ENCODE measurements at regions not wholly inside any gene's neighbourhood (a gene's known extent, or its start where the extent isn't known, plus 50 kb on each side); places are given as distances from the start of the nearest gene placed in this dataset.

DNA sequence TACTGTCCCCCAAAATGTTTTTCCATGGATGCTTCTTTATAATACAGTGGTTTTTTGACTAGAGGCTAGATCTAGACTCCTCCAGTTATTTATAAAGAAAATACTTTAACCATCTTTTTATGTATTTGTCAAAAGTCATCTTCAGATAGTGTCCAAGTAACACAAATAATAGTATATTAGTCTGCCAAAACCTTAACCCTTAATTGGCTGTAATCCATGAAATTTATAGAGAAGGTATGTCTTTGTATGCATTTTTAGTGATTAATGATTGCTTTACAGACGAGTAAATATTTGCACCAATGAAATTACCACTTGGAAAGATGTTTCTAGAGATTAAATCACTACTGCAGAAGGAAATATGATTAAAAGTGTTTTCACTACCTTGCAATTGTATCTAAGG, 451.8 kb upstream of the NRXN1 start:
- TF ChIP-seq, protein P1, sequence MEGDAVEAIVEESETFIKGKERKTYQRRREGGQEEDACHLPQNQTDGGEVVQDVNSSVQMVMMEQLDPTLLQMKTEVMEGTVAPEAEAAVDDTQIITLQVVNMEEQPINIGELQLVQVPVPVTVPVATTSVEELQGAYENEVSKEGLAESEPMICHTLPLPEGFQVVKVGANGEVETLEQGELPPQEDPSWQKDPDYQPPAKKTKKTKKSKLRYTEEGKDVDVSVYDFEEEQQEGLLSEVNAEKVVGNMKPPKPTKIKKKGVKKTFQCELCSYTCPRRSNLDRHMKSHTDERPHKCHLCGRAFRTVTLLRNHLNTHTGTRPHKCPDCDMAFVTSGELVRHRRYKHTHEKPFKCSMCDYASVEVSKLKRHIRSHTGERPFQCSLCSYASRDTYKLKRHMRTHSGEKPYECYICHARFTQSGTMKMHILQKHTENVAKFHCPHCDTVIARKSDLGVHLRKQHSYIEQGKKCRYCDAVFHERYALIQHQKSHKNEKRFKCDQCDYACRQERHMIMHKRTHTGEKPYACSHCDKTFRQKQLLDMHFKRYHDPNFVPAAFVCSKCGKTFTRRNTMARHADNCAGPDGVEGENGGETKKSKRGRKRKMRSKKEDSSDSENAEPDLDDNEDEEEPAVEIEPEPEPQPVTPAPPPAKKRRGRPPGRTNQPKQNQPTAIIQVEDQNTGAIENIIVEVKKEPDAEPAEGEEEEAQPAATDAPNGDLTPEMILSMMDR (IDR thresholded peaks at IDR 0.05 in 4 of 5, conservative IDR thresholded peaks at IDR 0.05 in 1 of 5): no peak
- TF ChIP-seq POLR2A (IDR thresholded peaks at IDR 0.05): no peak

Data from gastrocnemius medialis (tissue), 4 donors.